ENCODE measurements at regions not wholly inside any gene's neighbourhood (a gene's known extent, or its start where the extent isn't known, plus 50 kb on each side); places are given as distances from the start of the nearest gene placed in this dataset.
A peak's percentile ranks its signal among the peaks of the same experiment; 100 is the strongest.

DNA sequence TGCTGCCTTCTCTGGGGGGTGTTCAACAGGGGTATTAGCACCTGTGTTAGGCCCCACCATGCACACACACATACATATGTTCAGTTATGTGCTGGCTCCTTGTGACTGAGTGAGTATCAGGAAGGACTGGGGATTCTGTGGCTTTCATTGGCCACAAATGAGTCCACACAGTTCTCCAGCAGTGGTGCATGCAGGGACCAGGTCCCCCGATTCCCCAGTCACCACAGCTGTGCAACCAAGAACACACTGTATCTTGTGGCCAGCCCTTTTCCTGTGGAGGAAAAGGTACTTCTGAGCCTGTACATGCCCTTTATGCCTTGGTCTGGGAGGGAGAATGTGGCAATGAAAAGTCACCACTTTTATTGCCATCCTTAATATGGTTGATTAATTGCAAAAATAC, 74.9 kb upstream of the KLF7 start:
- peak overlapping the region in 3 of 10 experiments; percentile 36 to 51 (median 40); a peak in 5 of 20 replicates for H3K4me3 ChIP-seq
- peaks cover 6 to 100% (median 64%) of the 10 kb centered on the region in 10 experiments; a peak in 19 of 20 replicates for H3K4me1 ChIP-seq
- H3K9ac ChIP-seq = peak overlapping the region in 6 of 11 experiments; percentile 68 to 81 (median 74); a peak in 9 of 22 replicates
- H4K20me1 ChIP-seq = no peaks in the 10 kb centered on the region
- H3K9me3 ChIP-seq (replicated peaks in 1 of 11) = peaks cover 0 to 8% (median 0%) of the 10 kb centered on the region in 11 experiments; a peak in 6 of 22 replicates
- no peaks in the 10 kb centered on the region for H3K27me3 ChIP-seq
- H3K27ac ChIP-seq = peak overlapping the region; percentile 58 to 94 (median 87); a peak in 19 of 22 replicates
- H3K4me2 ChIP-seq = peak overlapping the region; percentile 8 to 96 (median 79); a peak in 21 of 22 replicates
- no peak for TF ChIP-seq Cebpa-rat (IDR thresholded peaks at IDR 0.05)
- peaks cover 0 to 4% (median 0%) of the 10 kb centered on the region in 11 experiments; a peak in 1 of 22 replicates for H3K36me3 ChIP-seq

DNA sequence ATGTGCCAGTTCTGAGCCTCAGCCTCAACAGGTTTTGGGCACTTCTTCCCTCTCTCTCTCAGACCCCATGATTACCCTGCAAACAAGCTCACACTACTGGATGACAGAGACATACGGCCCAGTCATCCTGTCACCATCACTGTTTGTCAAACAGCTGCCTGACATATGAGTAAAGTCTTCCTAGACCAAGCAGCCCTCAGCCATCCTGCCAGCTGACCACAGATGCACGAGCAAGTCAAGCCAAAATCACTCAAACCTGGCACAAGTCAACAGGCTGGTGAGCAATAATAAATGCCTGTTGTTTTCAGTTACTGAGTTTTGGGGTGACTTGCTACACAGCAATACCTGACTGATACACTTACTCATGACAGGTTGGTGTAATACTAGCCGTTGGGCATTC, 75.5 kb upstream of the KLF7 start:
- peak overlapping the region in 9 of 11 experiments; percentile 78 to 94 (median 87); a peak in 15 of 22 replicates for H3K27ac ChIP-seq

DNA sequence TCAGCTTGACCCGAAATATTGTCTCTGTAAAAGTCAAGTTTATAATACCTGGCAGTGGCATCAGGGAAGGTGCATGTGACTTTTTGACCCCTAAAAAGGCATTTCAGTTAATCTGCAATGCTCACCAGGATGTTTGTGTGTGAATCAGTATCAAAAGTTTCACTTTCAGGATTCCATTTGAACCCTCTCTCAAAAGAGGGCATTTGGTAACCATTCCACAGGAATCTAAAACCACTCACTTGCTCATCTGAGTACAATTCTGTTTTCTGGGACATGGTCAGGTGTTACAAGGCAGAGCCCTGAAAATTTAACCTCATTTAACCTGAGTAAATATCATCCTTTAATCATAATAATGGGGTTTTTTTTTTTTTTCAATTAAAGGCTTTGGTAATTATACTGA, 77.9 kb upstream of the KLF7 start:
- Histone ChIP-seq H3K4me2 (peak overlapping the region in 5 of 11 experiments; percentile 3 to 96 (median 86); a peak in 6 of 22 replicates), H3K27ac (no peak overlapping the region), H4K20me1 (no peaks in the 10 kb centered on the region), H3K9ac (no peak overlapping the region), H3K4me3 (no peak overlapping the region), H3K27me3 (no peaks in the 10 kb centered on the region), H3K9me3 (replicated peaks in 1 of 11) (no peaks in the 10 kb centered on the region), H3K36me3 (peaks cover 0 to 5% (median 0%) of the 10 kb centered on the region in 11 experiments; a peak in 2 of 22 replicates), H3K4me1 (peaks cover 4 to 71% (median 35%) of the 10 kb centered on the region in 10 experiments; a peak in 19 of 20 replicates)
- TF ChIP-seq Cebpa-rat (IDR thresholded peaks at IDR 0.05) = no peak

More for the DNA sequence above, 75.5 kb upstream of the KLF7 start:
- H4K20me1 ChIP-seq = no peaks in the 10 kb centered on the region
- peak overlapping the region in 2 of 11 experiments; percentile 68 to 81; a peak in 2 of 22 replicates for H3K9ac ChIP-seq
- H3K9me3 ChIP-seq (replicated peaks in 1 of 11) = peaks cover 0 to 2% (median 0%) of the 10 kb centered on the region in 11 experiments; a peak in 2 of 22 replicates
- peaks cover 6 to 95% (median 59%) of the 10 kb centered on the region in 10 experiments; a peak in 19 of 20 replicates for H3K4me1 ChIP-seq
- H3K4me2 ChIP-seq = peak overlapping the region; percentile 8 to 96 (median 79); a peak in 20 of 22 replicates
- no peaks in the 10 kb centered on the region for H3K27me3 ChIP-seq
- no peak for TF ChIP-seq Cebpa-rat (IDR thresholded peaks at IDR 0.05)
- peaks cover 0 to 5% (median 0%) of the 10 kb centered on the region in 11 experiments; a peak in 2 of 22 replicates for H3K36me3 ChIP-seq
- peak overlapping the region in 2 of 10 experiments; percentile 36 to 51; a peak in 3 of 20 replicates for H3K4me3 ChIP-seq

DNA sequence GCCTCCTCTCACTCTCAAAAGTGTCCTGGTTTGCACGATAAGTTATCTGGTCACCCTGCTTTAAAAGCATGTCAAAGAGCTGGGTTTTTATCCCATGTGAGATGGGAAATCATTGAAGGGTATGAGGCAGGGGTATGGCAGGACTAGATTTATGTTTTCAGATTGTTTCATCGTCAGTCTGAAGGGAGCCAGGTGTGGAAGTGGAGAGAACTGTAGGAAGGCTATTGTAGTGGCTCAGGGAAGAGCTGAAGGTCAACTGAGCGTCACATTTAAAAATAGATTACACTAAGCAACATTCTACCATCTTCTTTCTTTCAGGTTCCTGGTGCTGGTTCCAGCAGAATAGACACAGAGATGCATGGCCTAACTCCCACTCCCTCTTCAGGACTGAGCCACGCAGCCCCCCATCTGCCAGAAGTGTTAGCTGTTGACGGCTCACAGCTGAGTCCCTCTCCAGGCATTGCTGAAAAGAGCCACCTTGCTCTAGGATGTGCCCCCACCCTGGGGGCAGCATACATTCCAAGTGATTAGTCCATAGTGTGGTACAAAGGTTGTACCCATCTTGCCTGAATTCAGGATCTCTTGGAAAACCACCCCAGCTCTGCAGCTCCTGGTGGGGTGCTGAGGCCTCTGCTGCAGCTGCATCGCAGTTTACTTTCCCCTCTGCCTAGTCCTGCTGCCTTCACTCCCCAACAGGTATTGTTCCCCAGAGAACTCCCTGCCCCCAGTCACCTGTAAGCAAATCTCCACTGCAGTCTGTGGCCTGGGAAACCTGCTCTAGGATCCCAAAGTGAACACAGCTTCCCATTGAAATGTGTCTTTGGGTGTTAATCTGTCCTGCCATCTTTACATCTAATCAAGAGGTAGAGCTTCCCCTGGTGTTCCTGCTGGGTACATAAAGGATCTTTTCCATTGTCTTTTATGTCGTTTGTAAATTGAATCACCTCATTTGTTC, 79.5 kb upstream of the KLF7 start:
- Histone ChIP-seq H3K27ac (no peak overlapping the region), H3K9me3 (replicated peaks in 1 of 11) (no peaks in the 10 kb centered on the region), H3K9ac (no peak overlapping the region), H3K4me3 (no peak overlapping the region), H3K27me3 (no peaks in the 10 kb centered on the region), H3K36me3 (peaks cover 0 to 5% (median 0%) of the 10 kb centered on the region in 11 experiments; a peak in 2 of 22 replicates), H4K20me1 (no peaks in the 10 kb centered on the region), H3K4me2 (peak overlapping the region in 5 of 11 experiments; percentile 24 to 96 (median 86); a peak in 8 of 22 replicates), H3K4me1 (peaks cover 0 to 71% (median 18%) of the 10 kb centered on the region in 10 experiments; a peak in 19 of 20 replicates)
- no peak for TF ChIP-seq Cebpa-rat (IDR thresholded peaks at IDR 0.05)

DNA sequence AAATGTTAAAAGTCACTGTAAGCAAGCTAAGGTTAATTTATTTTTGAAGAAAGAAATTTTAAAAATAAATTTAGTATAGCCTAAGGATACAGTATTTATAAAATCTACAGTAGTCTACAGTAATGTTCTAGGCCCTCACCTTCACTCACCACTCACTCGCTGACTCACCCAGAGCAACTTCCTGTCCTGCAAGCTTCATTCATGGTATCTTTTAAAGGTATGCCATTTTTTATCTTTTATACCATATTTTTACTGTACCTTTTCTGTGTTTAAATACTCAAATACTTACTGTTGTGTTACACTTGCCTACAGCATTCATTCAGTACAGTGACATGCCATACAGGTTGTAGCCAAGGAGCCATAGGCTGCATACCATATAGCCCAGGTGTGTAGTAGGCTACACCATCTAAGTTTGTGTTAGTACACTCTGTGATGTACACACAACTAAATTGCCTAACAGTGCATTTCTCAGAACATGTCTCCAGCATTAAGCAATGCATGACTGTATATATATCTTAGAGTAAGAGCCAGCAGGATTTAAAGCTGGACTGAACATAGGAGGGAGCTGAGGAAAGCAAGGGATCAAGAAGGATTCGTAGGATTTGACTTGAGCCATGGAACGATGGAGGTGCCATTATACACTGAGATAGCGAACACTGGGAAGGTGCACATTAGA, 83.1 kb upstream of the KLF7 start:
- Histone ChIP-seq H3K27ac (no peak overlapping the region), H3K9ac (no peak overlapping the region)

DNA sequence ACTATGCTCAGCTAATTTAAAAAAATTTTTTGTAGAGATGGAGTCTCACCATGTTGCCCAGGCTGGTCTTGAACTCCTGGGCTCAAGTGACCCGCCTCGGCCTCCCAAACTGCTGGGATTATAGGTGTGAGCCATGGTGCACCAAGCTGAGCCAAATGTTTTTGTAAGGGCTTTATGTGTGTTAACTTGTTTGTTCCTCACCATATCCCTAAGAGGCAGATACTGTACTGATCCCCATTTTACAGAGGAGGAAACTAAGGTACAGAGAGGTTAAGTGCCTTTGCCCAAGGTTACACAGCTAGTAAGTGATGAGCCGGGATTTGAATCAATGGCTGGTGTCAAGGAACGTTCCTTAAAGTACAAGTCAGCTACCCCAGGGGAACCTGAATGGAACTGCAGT, 85.3 kb upstream of the KLF7 start:
- H3K9ac ChIP-seq = 0 out of 22 replicates have a peak overlapping the region, but pooled peaks of 1 of the 11 experiments have one; percentile 14
- no peaks in the 10 kb centered on the region for H3K9me3 ChIP-seq (replicated peaks in 1 of 11)
- no peaks in the 10 kb centered on the region for H3K27me3 ChIP-seq
- H4K20me1 ChIP-seq = no peaks in the 10 kb centered on the region
- peaks cover 0 to 5% (median 0%) of the 10 kb centered on the region in 11 experiments; a peak in 1 of 22 replicates for H3K36me3 ChIP-seq
- peak overlapping the region in 4 of 11 experiments; percentile 26 to 92 (median 86); a peak in 8 of 22 replicates for H3K4me2 ChIP-seq
- H3K27ac ChIP-seq = peak overlapping the region in 3 of 11 experiments; percentile 17 to 50 (median 29); a peak in 3 of 22 replicates
- TF ChIP-seq Cebpa-rat (IDR thresholded peaks at IDR 0.05) = no peak
- H3K4me1 ChIP-seq = peaks cover 0 to 75% (median 21%) of the 10 kb centered on the region in 10 experiments; a peak in 15 of 20 replicates
- H3K4me3 ChIP-seq = no peak overlapping the region

More for the DNA sequence above, 83.1 kb upstream of the KLF7 start:
- Histone ChIP-seq H3K4me1 (peaks cover 0 to 71% (median 8%) of the 10 kb centered on the region in 10 experiments; a peak in 10 of 20 replicates), H3K36me3 (peaks cover 0 to 5% (median 0%) of the 10 kb centered on the region in 11 experiments; a peak in 2 of 22 replicates), H3K27me3 (no peaks in the 10 kb centered on the region), H3K4me3 (no peak overlapping the region), H4K20me1 (no peaks in the 10 kb centered on the region), H3K4me2 (peak overlapping the region in 3 of 11 experiments; percentile 3 to 92 (median 88); a peak in 4 of 22 replicates), H3K9me3 (replicated peaks in 1 of 11) (no peaks in the 10 kb centered on the region)
- TF ChIP-seq Cebpa-rat (IDR thresholded peaks at IDR 0.05) = no peak

DNA sequence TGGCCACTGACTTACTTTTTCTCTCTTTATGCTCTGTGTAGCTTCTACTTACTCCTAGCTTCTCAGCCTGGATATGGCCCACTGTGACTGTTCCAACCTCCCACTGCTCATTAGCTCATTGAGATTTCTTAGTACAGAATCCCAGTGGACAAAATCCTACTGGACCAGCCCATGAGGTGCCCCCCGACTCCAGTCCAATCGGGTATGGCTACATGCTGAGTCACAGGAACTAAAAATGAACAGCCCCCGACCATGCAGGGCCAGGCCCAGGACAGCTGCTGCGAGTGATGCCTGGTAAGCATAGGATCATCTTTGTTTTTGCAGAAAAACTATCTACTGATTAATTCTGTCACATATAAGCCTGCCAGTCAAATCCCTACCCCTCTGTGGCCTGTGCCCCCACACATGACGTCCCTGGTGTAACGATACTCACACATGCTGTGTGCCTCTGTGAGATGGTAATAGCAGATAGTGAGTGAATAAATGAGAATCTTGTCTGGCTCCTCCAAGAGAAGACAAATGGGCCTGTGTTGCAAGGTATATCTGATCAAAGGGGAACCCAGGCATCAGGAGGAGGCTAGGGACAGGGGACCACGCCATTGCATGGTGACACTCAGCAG, 85.9 kb upstream of the KLF7 start:
- H3K9ac ChIP-seq = peak overlapping the region in 1 of 11 experiments; percentile 14; a peak in 2 of 22 replicates
- peak overlapping the region in 4 of 11 experiments; percentile 13 to 92 (median 86); a peak in 7 of 22 replicates for H3K4me2 ChIP-seq

DNA sequence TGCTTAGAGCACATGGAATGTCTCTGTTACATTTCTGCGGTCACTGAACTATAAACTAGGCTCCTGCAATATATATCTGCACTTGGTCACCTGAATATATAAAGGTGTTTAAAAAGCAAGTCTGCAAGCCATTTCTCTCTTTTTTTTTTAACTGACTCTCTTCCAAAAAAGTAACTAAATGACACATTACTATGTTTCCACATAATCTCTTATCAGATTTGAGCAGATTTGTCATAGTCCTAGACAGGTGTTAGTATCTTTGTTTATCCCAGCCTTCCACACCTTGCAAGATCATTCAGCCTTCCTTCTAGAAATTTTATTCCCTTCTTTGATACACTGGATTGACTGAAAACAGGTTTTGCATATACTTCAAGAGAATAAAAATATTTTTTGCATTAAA, 86.7 kb upstream of the KLF7 start:
- Histone ChIP-seq H3K4me3 (no peak overlapping the region), H3K4me1 (peaks cover 4 to 89% (median 30%) of the 10 kb centered on the region in 10 experiments; a peak in 18 of 20 replicates), H3K27ac (peak overlapping the region in 1 of 11 experiments; percentile 18; a peak in 1 of 22 replicates), H3K36me3 (no peaks in the 10 kb centered on the region), H3K9ac (no peak overlapping the region), H4K20me1 (no peaks in the 10 kb centered on the region), H3K4me2 (peak overlapping the region in 3 of 11 experiments; percentile 85 to 92 (median 88); a peak in 6 of 22 replicates), H3K9me3 (replicated peaks in 1 of 11) (no peaks in the 10 kb centered on the region), H3K27me3 (no peaks in the 10 kb centered on the region; a peak in 1 of 22 replicates)
- TF ChIP-seq Cebpa-rat (IDR thresholded peaks at IDR 0.05) = no peak

More for the DNA sequence above, 85.9 kb upstream of the KLF7 start:
- H3K9me3 ChIP-seq (replicated peaks in 1 of 11) = no peaks in the 10 kb centered on the region
- H4K20me1 ChIP-seq = no peaks in the 10 kb centered on the region
- H3K36me3 ChIP-seq = no peaks in the 10 kb centered on the region
- H3K27ac ChIP-seq = peak overlapping the region in 2 of 11 experiments; percentile 29 to 50; a peak in 3 of 22 replicates
- H3K4me3 ChIP-seq = no peak overlapping the region
- TF ChIP-seq Cebpa-rat (IDR thresholded peaks at IDR 0.05) = no peak
- H3K27me3 ChIP-seq = no peaks in the 10 kb centered on the region
- H3K4me1 ChIP-seq = peaks cover 0 to 81% (median 24%) of the 10 kb centered on the region in 10 experiments; a peak in 15 of 20 replicates
